GM18868 (cell line): ENCODE measurements at regions not wholly inside any gene's neighbourhood (a gene's known extent, or its start where the extent isn't known, plus 50 kb on each side); places are given as distances from the start of the nearest gene placed in this dataset.

Experiments used
- ATAC-seq: cut with Tn5 transposase; IDR thresholded peaks from one replicate; pipeline ENCODE4 v1.9.1; 2021; ENCODE audit warnings: mild to moderate bottlenecking, moderate library complexity; ENCODE audit not compliant: unreplicated experiment

- ATAC-seq: no peak
Observed at GRCh38 chr13:23488442-23488841, 54.9 kb upstream of the SACS start.

- no peak for ATAC-seq
Observed at GRCh38 chr13:23496255-23496654, 62.8 kb upstream of the SACS start.

- no peak for ATAC-seq
Observed at GRCh38 chr13:23497191-23497590, 63.7 kb upstream of the SACS start.

- no peak for ATAC-seq
Observed at GRCh38 chr13:23500849-23501248, 67.3 kb upstream of the SACS start.

GRCh38 chr13:23504180-23504579, 66.0 kb upstream of the TNFRSF19 start:
- ATAC-seq: no peak

- ATAC-seq: no peak
Observed at GRCh38 chr13:23505007-23505406, 65.2 kb upstream of the TNFRSF19 start.

GRCh38 chr13:23506071-23506806, 64.0 kb upstream of the TNFRSF19 start:
- ATAC-seq: no peak

- no peak for ATAC-seq
Observed at GRCh38 chr13:23506807-23507291, 63.4 kb upstream of the TNFRSF19 start.

GRCh38 chr13:23509781-23510543, 60.2 kb upstream of the TNFRSF19 start:
- no peak for ATAC-seq

GRCh38 chr13:23510544-23510916, 59.7 kb upstream of the TNFRSF19 start:
- no peak for ATAC-seq

GRCh38 chr13:23510979-23511735, 59.1 kb upstream of the TNFRSF19 start:
- ATAC-seq: peak; percentile 86

- ATAC-seq: no peak
Observed at GRCh38 chr13:23512762-23513395, 57.3 kb upstream of the TNFRSF19 start.

- no peak for ATAC-seq
Observed at GRCh38 chr13:23513455-23513854, 56.8 kb upstream of the TNFRSF19 start.

- no peak for ATAC-seq
Observed at GRCh38 chr13:23514076-23514475, 56.1 kb upstream of the TNFRSF19 start.

GRCh38 chr13:23515116-23515515, 55.1 kb upstream of the TNFRSF19 start:
- ATAC-seq: no peak

GRCh38 chr13:23516190-23516589, 54.0 kb upstream of the TNFRSF19 start:
- ATAC-seq: no peak

GRCh38 chr13:23516702-23517101, 53.5 kb upstream of the TNFRSF19 start:
- ATAC-seq: no peak

- ATAC-seq: no peak
Observed at GRCh38 chr13:23518231-23518630, 52.0 kb upstream of the TNFRSF19 start.
